ENCODE measurements at regions not wholly inside any gene's neighbourhood (a gene's known extent, or its start where the extent isn't known, plus 50 kb on each side); places are given as distances from the start of the nearest gene placed in this dataset.

- Histone ChIP-seq H3K9me3 (ENCODE audit: insufficient read depth, low read depth, low read length) (no peaks in the 10 kb centered on the region), H3K9ac (ENCODE audit: low read depth, low read length) (no peak overlapping the region), H3K4me3 (ENCODE audit: low read length) (no peak overlapping the region), H3K36me3 (ENCODE audit: insufficient read depth, low read length) (no peaks in the 10 kb centered on the region), H3K27me3 (ENCODE audit: insufficient read depth, low read length) (no peaks in the 10 kb centered on the region), H3K27ac (ENCODE audit: low read depth, low read length) (no peak overlapping the region), H3K4me1 (ENCODE audit: insufficient read depth, low read length) (no peaks in the 10 kb centered on the region)
- 94% methylated on average over 6 of the region's 6 CpGs for WGBS
Measured at GRCh38 chr17:69949973-69950695, 124.9 kb upstream of the KCNJ16 start.

GRCh38 chr17:69950701-69951418 is 124.2 kb upstream of the KCNJ16 start:
- H3K36me3 ChIP-seq (ENCODE audit: insufficient read depth, low read length), result no peaks in the 10 kb centered on the region
- H3K4me3 ChIP-seq (ENCODE audit: low read length), result no peak overlapping the region
- no peak overlapping the region for H3K9ac ChIP-seq (ENCODE audit: low read depth, low read length)
- H3K9me3 ChIP-seq (ENCODE audit: insufficient read depth, low read depth, low read length), result no peaks in the 10 kb centered on the region
- H3K4me1 ChIP-seq (ENCODE audit: insufficient read depth, low read length), result no peaks in the 10 kb centered on the region
- H3K27ac ChIP-seq (ENCODE audit: low read depth, low read length), result no peak overlapping the region
- H3K27me3 ChIP-seq (ENCODE audit: insufficient read depth, low read length), result no peaks in the 10 kb centered on the region

- Histone ChIP-seq H3K27me3 (ENCODE audit: insufficient read depth, low read length) (no peaks in the 10 kb centered on the region), H3K27ac (ENCODE audit: low read depth, low read length) (no peak overlapping the region), H3K9ac (ENCODE audit: low read depth, low read length) (no peak overlapping the region), H3K4me3 (ENCODE audit: low read length) (no peak overlapping the region), H3K36me3 (ENCODE audit: insufficient read depth, low read length) (no peaks in the 10 kb centered on the region), H3K4me1 (ENCODE audit: insufficient read depth, low read length) (no peaks in the 10 kb centered on the region), H3K9me3 (ENCODE audit: insufficient read depth, low read depth, low read length) (no peaks in the 10 kb centered on the region)
- WGBS, result no CpG with 5 or more reads among the region's 3 CpGs
Measured at GRCh38 chr17:69954241-69954925, 120.6 kb upstream of the KCNJ16 start.

GRCh38 chr17:69958063-69958462 is 117.0 kb upstream of the KCNJ16 start:
- Histone ChIP-seq H3K4me3 (ENCODE audit: low read length) (no peak overlapping the region), H3K27ac (ENCODE audit: low read depth, low read length) (no peak overlapping the region), H3K9me3 (ENCODE audit: insufficient read depth, low read depth, low read length) (no peaks in the 10 kb centered on the region), H3K36me3 (ENCODE audit: insufficient read depth, low read length) (no peaks in the 10 kb centered on the region), H3K27me3 (ENCODE audit: insufficient read depth, low read length) (no peaks in the 10 kb centered on the region), H3K9ac (ENCODE audit: low read depth, low read length) (no peak overlapping the region), H3K4me1 (ENCODE audit: insufficient read depth, low read length) (peaks cover 16% of the 10 kb centered on the region)
- WGBS, result 91% methylated on average over 1 of the region's 3 CpGs

GRCh38 chr17:69959283-69959682 is 115.7 kb upstream of the KCNJ16 start:
- Histone ChIP-seq H3K27ac (ENCODE audit: low read depth, low read length) (no peak overlapping the region), H3K9me3 (ENCODE audit: insufficient read depth, low read depth, low read length) (no peaks in the 10 kb centered on the region), H3K9ac (ENCODE audit: low read depth, low read length) (no peak overlapping the region), H3K27me3 (ENCODE audit: insufficient read depth, low read length) (no peaks in the 10 kb centered on the region), H3K4me1 (ENCODE audit: insufficient read depth, low read length) (peaks cover 16% of the 10 kb centered on the region), H3K4me3 (ENCODE audit: low read length) (no peak overlapping the region), H3K36me3 (ENCODE audit: insufficient read depth, low read length) (no peaks in the 10 kb centered on the region)

GRCh38 chr17:69960755-69961154 is 114.3 kb upstream of the KCNJ16 start:
- Histone ChIP-seq H3K4me3 (ENCODE audit: low read length) (no peak overlapping the region), H3K4me1 (ENCODE audit: insufficient read depth, low read length) (peaks cover 16% of the 10 kb centered on the region), H3K27me3 (ENCODE audit: insufficient read depth, low read length) (no peaks in the 10 kb centered on the region), H3K9ac (ENCODE audit: low read depth, low read length) (no peak overlapping the region), H3K9me3 (ENCODE audit: insufficient read depth, low read depth, low read length) (no peaks in the 10 kb centered on the region), H3K36me3 (ENCODE audit: insufficient read depth, low read length) (no peaks in the 10 kb centered on the region), H3K27ac (ENCODE audit: low read depth, low read length) (no peak overlapping the region)

- Histone ChIP-seq H3K9ac (ENCODE audit: low read depth, low read length) (no peak overlapping the region), H3K4me3 (ENCODE audit: low read length) (no peak overlapping the region), H3K9me3 (ENCODE audit: insufficient read depth, low read depth, low read length) (no peaks in the 10 kb centered on the region), H3K27me3 (ENCODE audit: insufficient read depth, low read length) (no peaks in the 10 kb centered on the region), H3K27ac (ENCODE audit: low read depth, low read length) (no peak overlapping the region), H3K36me3 (ENCODE audit: insufficient read depth, low read length) (no peaks in the 10 kb centered on the region), H3K4me1 (ENCODE audit: insufficient read depth, low read length) (peaks cover 16% of the 10 kb centered on the region)
- 49% methylated on average over 7 of the region's 7 CpGs for WGBS
Measured at GRCh38 chr17:69961501-69962145, 113.4 kb upstream of the KCNJ16 start.

GRCh38 chr17:69962436-69962995 is 112.5 kb upstream of the KCNJ16 start:
- H3K27ac ChIP-seq (ENCODE audit: low read depth, low read length), result no peak overlapping the region
- WGBS, result 95% methylated on average over 2 of the region's 2 CpGs

GRCh38 chr17:69967910-69968411 is 107.1 kb upstream of the KCNJ16 start:
- no peak overlapping the region for H3K9ac ChIP-seq (ENCODE audit: low read depth, low read length)
- no peaks in the 10 kb centered on the region for H3K36me3 ChIP-seq (ENCODE audit: insufficient read depth, low read length)
- no peak overlapping the region for H3K4me3 ChIP-seq (ENCODE audit: low read length)
- no peaks in the 10 kb centered on the region for H3K4me1 ChIP-seq (ENCODE audit: insufficient read depth, low read length)
- H3K9me3 ChIP-seq (ENCODE audit: insufficient read depth, low read depth, low read length), result no peaks in the 10 kb centered on the region
- WGBS, result 96% methylated on average over 3 of the region's 3 CpGs
- no peaks in the 10 kb centered on the region for H3K27me3 ChIP-seq (ENCODE audit: insufficient read depth, low read length)
- no peak overlapping the region for H3K27ac ChIP-seq (ENCODE audit: low read depth, low read length)

More at GRCh38 chr17:69962436-69962995, 112.5 kb upstream of the KCNJ16 start:
- Histone ChIP-seq H3K4me3 (ENCODE audit: low read length) (no peak overlapping the region), H3K9ac (ENCODE audit: low read depth, low read length) (no peak overlapping the region), H3K36me3 (ENCODE audit: insufficient read depth, low read length) (no peaks in the 10 kb centered on the region), H3K27me3 (ENCODE audit: insufficient read depth, low read length) (no peaks in the 10 kb centered on the region), H3K4me1 (ENCODE audit: insufficient read depth, low read length) (peaks cover 16% of the 10 kb centered on the region), H3K9me3 (ENCODE audit: insufficient read depth, low read depth, low read length) (no peaks in the 10 kb centered on the region)

GRCh38 chr17:69969897-69970296 is 105.1 kb upstream of the KCNJ16 start:
- Histone ChIP-seq H3K27ac (ENCODE audit: low read depth, low read length) (no peak overlapping the region), H3K27me3 (ENCODE audit: insufficient read depth, low read length) (no peaks in the 10 kb centered on the region), H3K9ac (ENCODE audit: low read depth, low read length) (no peak overlapping the region), H3K4me1 (ENCODE audit: insufficient read depth, low read length) (no peaks in the 10 kb centered on the region), H3K4me3 (ENCODE audit: low read length) (no peak overlapping the region), H3K9me3 (ENCODE audit: insufficient read depth, low read depth, low read length) (peaks cover 6% of the 10 kb centered on the region), H3K36me3 (ENCODE audit: insufficient read depth, low read length) (no peaks in the 10 kb centered on the region)
- 91% methylated on average over 2 of the region's 2 CpGs for WGBS

- Histone ChIP-seq H3K9me3 (ENCODE audit: insufficient read depth, low read depth, low read length) (peaks cover 6% of the 10 kb centered on the region), H3K27me3 (ENCODE audit: insufficient read depth, low read length) (no peaks in the 10 kb centered on the region), H3K27ac (ENCODE audit: low read depth, low read length) (no peak overlapping the region), H3K9ac (ENCODE audit: low read depth, low read length) (no peak overlapping the region), H3K4me1 (ENCODE audit: insufficient read depth, low read length) (no peaks in the 10 kb centered on the region), H3K36me3 (ENCODE audit: insufficient read depth, low read length) (no peaks in the 10 kb centered on the region), H3K4me3 (ENCODE audit: low read length) (no peak overlapping the region)
- WGBS, result 97% methylated on average over 1 of the region's 1 CpG
Measured at GRCh38 chr17:69972251-69972650, 102.8 kb upstream of the KCNJ16 start.

Data from HUES64 (cell line).